NCI-H748 (cell line): ENCODE measurements at regions not wholly inside any gene's neighbourhood (a gene's known extent, or its start where the extent isn't known, plus 50 kb on each side); places are given as distances from the start of the nearest gene placed in this dataset.
"Not testable (repeated sequence)": the region's sequence is repeated elsewhere in the genome, so short reads cannot be mapped to it uniquely, and the experiment has no call there.

Source experiments
- DNase-seq: peaks from one replicate; lab custom pipeline; 2025; ENCODE audit not compliant: unreplicated experiment; lab: John Stamatoyannopoulos, UW

DNA sequence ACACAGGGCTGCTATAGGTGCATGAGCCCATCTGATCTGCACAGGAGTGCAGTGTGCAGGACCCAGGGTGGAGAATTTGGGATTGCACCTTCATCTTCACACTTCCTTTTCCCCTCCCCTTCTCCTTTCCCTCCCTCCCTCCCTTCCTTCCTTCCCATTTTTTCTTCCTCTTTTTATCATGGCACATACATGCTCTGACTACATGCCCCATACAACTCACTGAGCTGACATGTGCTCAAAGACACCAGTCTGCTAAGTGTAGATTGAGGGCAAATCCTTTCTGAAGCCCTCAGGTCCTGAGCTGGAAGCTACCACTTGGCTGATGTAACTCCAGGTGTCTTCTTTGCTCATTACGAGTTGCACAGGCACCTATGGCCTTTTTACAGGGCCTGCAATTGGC lies 365.3 kb upstream of the ZNF32 start:
- DNase-seq, result no peak

DNA sequence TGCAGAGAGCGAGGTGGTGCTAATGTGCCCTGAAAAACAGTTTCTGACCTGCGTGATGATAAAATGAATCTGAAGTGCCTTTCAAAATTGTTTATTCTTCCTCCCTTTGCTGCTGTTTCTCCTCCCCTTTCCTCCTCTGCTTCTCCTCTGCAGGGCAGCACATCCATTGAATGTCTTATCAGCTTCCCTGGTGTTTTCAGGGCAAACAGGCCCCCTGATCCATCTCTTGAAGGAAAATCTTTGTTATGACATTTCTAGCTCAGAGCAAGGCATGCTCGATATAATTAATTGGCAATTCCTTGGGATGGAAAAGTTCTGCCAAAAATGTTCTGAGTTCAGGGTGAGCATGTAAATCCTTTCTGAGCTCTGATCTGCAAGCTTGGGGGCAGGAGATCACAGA lies 364.2 kb upstream of the ZNF32 start:
- DNase-seq, result no peak

DNA sequence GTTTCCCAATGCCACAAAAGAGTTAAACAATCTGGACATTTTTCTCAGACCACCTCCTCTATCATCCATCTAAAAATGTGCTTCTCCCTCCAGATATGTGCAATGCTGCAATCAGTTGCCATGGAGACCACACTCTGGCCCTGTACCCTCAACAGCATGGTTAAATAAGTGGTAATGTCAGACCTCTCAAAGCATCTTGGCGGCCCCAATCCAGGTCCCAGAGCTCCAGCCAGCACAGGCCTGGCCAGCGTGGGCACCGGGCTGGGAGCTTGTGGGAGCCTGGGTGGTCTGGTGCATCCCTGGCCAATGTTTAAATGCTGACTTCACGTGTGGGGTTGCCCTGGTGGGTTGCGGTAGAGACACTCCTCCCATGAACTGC lies 362.9 kb upstream of the ZNF32 start:
- DNase-seq, result peak; percentile 7

DNA sequence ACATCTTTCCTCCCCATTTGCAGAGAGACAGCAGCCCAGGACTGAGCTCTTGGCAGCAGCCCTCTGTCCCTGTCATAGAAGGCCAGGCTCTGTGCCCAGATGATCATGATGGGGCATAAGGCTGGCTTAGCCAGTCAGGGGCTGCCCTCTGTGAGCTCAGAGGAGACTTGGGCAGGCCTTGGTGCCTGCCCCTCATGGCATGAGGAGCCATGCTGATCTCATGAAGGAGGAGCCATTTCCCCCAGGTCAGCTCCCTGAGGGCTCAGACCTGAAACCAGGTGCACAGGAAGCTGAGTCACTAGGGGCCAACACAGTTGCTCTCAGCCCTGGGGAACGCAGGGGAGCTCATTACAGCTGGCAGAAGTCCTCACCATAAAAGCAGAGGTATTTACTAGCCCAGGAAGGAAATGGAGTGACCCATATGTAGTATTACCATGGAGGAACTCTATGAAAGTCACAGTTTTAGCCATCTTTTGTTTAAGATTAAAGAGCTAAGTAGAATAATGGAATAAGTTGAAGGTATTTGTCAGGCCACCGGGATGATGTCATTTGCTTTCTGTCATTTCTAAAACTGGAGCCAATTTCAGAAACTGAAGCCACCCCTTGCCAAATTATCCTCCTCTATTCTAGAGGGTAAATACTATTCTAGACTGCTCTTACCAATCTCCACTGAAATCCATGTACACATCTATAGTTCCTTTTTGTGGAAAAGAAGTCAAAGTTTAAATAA lies 362.4 kb upstream of the ZNF32 start:
- no peak for DNase-seq

DNA sequence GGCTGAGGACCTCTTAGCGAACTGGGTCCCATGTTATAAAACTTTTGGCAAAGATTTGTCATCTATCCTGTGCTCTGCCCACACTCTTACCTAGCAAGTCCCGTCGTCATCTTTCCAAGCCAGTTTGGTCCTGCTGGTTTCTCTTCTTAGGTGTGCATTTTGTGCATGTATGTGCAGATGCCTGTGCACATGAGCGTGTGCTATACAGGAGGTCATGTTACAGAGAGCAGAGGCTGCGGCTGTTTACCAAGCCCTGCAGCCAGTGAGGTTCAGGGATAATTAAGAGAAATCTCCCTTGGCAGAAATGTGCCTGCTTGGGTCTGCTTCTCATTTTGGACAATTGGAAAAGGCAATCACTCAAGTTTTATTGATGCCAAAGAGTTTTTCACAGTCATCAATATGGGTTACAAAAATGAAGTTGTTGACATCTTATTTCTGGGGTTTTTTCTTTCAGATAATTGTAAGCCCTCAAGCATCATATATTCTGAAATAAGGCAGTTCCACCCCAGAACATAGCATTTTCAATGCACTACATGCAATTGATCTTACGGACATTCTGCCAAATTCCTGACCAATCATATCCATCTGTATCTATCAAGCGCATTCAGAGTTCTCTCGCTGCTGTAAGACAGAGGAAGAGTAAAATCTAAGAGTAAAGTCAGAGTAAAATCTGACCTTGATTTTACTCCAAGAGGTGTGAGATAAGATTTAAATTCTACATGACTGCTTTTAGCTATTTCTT lies 361.4 kb upstream of the ZNF32 start:
- no peak for DNase-seq

- DNase-seq, result no peak
Observed at GRCh38 chr10:44008917-44009709, 360.4 kb upstream of the ZNF32 start.

DNA sequence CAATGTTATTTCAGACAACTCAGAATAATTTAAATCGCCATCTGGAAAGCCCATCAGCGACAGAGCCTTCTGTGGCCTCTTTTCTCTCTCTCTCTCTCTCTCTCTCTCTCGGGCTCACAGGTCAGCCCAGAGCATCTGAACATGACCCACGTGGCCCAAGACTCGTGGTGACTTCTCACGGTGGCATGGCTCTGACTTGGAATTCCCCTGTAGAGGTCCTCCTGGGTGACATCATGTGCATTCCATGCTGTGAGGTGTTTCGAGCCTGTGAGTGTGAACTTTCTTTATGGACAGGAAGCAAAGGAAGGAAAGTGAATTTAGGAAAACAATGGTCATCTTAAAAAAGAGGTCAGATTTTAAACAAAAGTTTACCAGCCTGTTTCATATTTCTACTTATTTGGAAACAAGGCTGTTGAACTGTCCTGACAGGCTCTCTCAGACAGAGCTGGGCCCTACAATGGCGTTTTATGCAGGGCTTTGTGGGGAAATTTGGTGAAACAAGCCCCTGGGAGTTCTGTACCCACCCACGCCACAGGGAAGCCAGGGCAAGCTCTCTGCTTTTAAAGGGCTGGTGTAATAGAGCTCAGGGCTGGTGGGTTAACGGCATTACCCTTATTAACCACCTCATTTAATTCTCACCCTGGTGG lies 359.7 kb upstream of the ZNF32 start:
- DNase-seq, result no peak

- DNase-seq, result no peak
Observed at GRCh38 chr10:44006771-44007170, 358.1 kb upstream of the ZNF32 start.

- DNase-seq, result no peak
Observed at GRCh38 chr10:44005788-44006099, 357.1 kb upstream of the ZNF32 start.

DNA sequence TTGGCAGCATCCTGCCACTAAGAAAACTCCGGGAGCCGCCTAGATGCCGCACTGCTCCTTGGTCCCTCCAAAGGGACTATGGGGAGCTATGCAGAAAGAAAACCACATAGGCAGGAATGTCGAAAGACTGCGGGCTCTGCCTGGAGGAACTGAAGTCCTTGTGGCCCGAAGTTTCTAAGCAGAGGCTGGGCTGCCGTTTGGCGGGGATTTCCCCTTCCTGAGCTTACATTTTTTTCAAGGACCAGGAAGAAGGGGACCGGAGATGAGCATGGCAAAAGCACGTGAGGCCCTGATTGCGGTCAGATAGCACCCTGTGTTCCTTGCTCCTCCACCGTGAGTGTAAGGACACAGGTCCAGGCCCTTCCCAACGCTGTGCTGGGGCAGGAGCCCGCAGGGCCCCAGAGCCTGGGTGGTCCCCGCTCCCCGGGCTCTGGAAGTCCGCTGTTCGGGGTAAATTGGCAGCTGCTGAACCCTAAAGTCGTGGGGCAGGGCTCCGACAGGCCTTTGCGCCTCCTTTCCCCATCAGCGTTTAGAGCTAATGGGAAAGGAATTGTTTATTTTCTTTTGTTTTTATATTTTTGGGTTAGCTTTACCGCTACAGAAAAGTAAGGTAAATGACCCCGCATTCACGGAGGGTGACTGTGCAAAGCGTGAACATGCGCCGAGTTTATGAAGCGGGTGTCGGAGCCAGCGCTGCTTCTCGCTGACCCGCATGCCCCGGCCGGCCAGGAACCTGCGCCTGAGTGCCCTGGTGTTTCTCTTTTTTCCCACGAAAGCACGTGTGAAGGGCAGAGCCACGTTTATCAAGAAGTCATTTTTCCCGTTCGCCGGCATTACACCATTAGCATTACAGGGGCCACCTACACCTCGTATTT lies 356.5 kb upstream of the ZNF32 start:
- no peak for DNase-seq

DNA sequence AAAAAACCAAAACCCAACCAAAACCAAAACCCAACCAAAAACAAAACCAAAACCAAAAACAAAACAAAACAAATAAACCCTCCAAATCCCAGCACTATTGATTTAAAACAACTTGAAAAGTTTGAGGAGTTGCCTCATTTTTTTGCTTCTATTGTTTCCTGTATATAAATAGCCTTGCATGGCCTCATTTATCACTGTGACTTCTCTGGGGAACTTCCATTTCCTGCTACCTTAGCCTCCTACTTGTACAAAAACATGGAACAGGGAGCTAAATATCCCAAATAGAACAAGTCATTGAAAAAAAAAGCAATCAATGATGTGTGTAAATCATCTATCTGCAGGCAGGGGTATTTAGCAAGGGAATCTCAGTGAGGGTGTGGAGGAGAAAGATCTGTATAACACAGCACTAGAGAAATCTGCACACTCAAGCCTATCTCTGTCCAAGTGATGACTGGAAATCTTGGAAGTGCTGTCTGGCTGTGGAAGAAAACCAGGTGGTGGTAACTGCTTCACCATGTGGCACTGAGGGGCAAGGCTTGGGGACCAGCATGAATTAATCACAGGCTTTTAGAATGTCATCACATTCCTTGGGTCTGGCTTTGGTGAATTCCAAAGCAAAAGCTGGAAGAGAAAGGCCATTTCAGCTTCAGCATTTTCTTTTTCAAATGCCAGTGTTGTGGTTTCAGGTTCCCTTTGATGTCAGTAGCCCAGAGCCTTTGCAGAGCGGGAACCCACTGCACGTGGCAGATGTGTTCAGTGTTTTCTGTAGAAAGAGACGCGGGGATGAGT lies 349.5 kb upstream of the ZNF32 start:
- DNase-seq, result no peak

GRCh38 chr10:43997330-43997729 lies 348.6 kb upstream of the ZNF32 start:
- DNase-seq, result no peak

- no peak for DNase-seq
Observed at GRCh38 chr10:43994539-43994938, 345.9 kb upstream of the ZNF32 start.

GRCh38 chr10:43992816-43993215 lies 344.1 kb upstream of the ZNF32 start:
- DNase-seq, result not testable (repeated sequence)

- no peak for DNase-seq
Observed at GRCh38 chr10:43986374-43986773, 337.7 kb upstream of the ZNF32 start.

DNA sequence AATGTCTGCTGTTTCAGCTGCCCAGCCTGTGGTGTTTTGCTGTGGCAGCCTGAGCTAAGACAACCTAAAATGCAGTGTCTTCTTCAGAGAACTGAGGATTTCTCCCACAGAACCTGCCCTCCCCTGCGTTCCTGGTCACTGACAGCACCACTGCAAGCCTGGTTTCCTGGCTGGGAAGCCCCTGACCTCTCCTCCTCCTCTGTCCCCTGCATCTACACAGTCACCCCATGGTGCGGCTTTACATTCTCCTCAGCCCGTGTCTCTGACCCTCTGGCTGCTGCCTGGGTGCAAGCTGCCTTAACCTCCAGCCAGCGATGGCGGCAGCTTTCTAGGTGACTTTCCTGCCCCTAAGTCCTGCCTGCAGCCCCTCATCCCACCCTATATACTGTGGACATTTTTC lies 337.3 kb upstream of the ZNF32 start:
- DNase-seq, result no peak

DNA sequence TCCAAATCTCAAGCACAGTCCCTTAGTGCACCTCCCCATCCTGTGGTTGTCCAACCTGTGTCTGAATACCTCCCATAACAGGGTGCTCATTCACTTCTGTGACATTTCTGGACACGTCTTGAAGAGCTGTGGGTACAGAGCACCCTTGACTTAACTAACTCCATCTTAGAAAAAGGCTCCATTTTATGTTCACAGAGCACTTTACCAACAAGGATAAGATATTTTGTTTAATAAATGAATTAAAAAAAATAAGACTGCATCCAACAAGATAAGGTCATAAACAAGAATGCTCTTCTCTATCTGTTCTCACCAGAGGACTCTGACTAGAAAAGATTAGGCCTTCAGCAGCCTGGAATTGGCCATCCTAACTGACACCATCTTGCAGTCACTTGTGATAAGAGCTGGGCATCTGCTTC lies 335.2 kb upstream of the ZNF32 start:
- DNase-seq, result no peak

GRCh38 chr10:43983405-43983804 lies 334.7 kb upstream of the ZNF32 start:
- DNase-seq, result no peak

- no peak for DNase-seq
Observed at GRCh38 chr10:43982250-43982649, 333.6 kb upstream of the ZNF32 start.

GRCh38 chr10:43981696-43982095 lies 333.0 kb upstream of the ZNF32 start:
- DNase-seq, result no peak
